ENCODE measurements at regions not wholly inside any gene's neighbourhood (a gene's known extent, or its start where the extent isn't known, plus 50 kb on each side); places are given as distances from the start of the nearest gene placed in this dataset.
A peak's percentile ranks its signal among the peaks of the same experiment; 100 is the strongest.

GRCh38 chr3:73222126-73222525 lies 160.7 kb downstream of the EBLN2 start:
- no peak overlapping the region for H3K9ac ChIP-seq (ENCODE audit: insufficient read depth in 1 of 2, low read length in 2 of 2)
- DNase-seq: no peak
- TF ChIP-seq CTCF (IDR thresholded peaks at IDR 0.05; ENCODE audit: control extremely low read depth, extremely low read depth): no peak

GRCh38 chr3:73225146-73225855 lies 163.8 kb downstream of the EBLN2 start:
- DNase-seq (peak in 1 of 3 donors; percentile 48), ATAC-seq (ENCODE audit: insufficient read depth, low FRiP score) (no peak)
- Histone ChIP-seq H3K27me3 (ENCODE audit: control insufficient read depth in 3 of 3, insufficient read depth in 3 of 3, low read length in 2 of 3) (no peaks in the 10 kb centered on the region), H3K27ac (ENCODE audit: low read depth in 1 of 2, low read length in 1 of 2) (no peak overlapping the region), H3K36me3 (ENCODE audit: control insufficient read depth in 4 of 4, insufficient read depth in 4 of 4, low read length in 4 of 4) (no peaks in the 10 kb centered on the region), H3K4me3 (no peak overlapping the region), H3K9me3 (ENCODE audit: control insufficient read depth in 4 of 4, insufficient read depth in 3 of 4, low read length in 3 of 4) (peaks cover 0 to 3% (median 0%) of the 10 kb centered on the region in 4 donors), H3K9ac (ENCODE audit: insufficient read depth in 1 of 2, low read length in 2 of 2) (no peak overlapping the region), H3K4me1 (ENCODE audit: control insufficient read depth in 5 of 5, insufficient read depth in 5 of 5, low read length in 5 of 5) (peaks cover 0 to 7% (median 0%) of the 10 kb centered on the region in 5 donors)
- WGBS, 2 donors: 70 to 81% methylated on average over 8 of the region's 8 CpGs
- TF ChIP-seq CTCF (IDR thresholded peaks at IDR 0.05; ENCODE audit: control extremely low read depth, extremely low read depth): no peak

More at GRCh38 chr3:73222126-73222525, 160.7 kb downstream of the EBLN2 start:
- peaks cover 0 to 3% (median 0%) of the 10 kb centered on the region in 4 donors for H3K9me3 ChIP-seq (ENCODE audit: control insufficient read depth in 4 of 4, insufficient read depth in 3 of 4, low read length in 3 of 4)
- H3K4me1 ChIP-seq (ENCODE audit: control insufficient read depth in 5 of 5, insufficient read depth in 5 of 5, low read length in 5 of 5): peaks cover 0 to 7% (median 0%) of the 10 kb centered on the region in 5 donors
- no peaks in the 10 kb centered on the region for H3K36me3 ChIP-seq (ENCODE audit: control insufficient read depth in 4 of 4, insufficient read depth in 4 of 4, low read length in 4 of 4)
- no peak for ATAC-seq (ENCODE audit: insufficient read depth, low FRiP score)
- WGBS, 2 donors: 72 to 87% methylated on average over 4 of the region's 4 CpGs
- no peaks in the 10 kb centered on the region for H3K27me3 ChIP-seq (ENCODE audit: control insufficient read depth in 3 of 3, insufficient read depth in 3 of 3, low read length in 2 of 3)
- H3K4me3 ChIP-seq: no peak overlapping the region
- H3K27ac ChIP-seq (ENCODE audit: low read depth in 1 of 2, low read length in 1 of 2): no peak overlapping the region

- Histone ChIP-seq H3K27ac (ENCODE audit: low read depth in 1 of 2, low read length in 1 of 2) (no peak overlapping the region), H3K27me3 (ENCODE audit: control insufficient read depth in 3 of 3, insufficient read depth in 3 of 3, low read length in 2 of 3) (no peaks in the 10 kb centered on the region), H3K36me3 (ENCODE audit: control insufficient read depth in 4 of 4, insufficient read depth in 4 of 4, low read length in 4 of 4) (no peaks in the 10 kb centered on the region), H3K4me3 (no peak overlapping the region), H3K9ac (ENCODE audit: insufficient read depth in 1 of 2, low read length in 2 of 2) (no peak overlapping the region), H3K9me3 (ENCODE audit: control insufficient read depth in 4 of 4, insufficient read depth in 3 of 4, low read length in 3 of 4) (peaks cover 0 to 3% (median 0%) of the 10 kb centered on the region in 4 donors), H3K4me1 (ENCODE audit: control insufficient read depth in 5 of 5, insufficient read depth in 5 of 5, low read length in 5 of 5) (peaks cover 0 to 7% (median 0%) of the 10 kb centered on the region in 5 donors)
- no peak for TF ChIP-seq CTCF (IDR thresholded peaks at IDR 0.05; ENCODE audit: control extremely low read depth, extremely low read depth)
- WGBS, 2 donors: 40 to 69% methylated on average over 2 of the region's 2 CpGs
- ATAC-seq (ENCODE audit: insufficient read depth, low FRiP score): no peak
- DNase-seq: no peak
Measured at GRCh38 chr3:73225991-73226390, 164.5 kb downstream of the EBLN2 start.

Measured in lung (tissue), 11 donors.